A673 (cell line): ENCODE measurements at regions not wholly inside any gene's neighbourhood (a gene's known extent, or its start where the extent isn't known, plus 50 kb on each side); places are given as distances from the start of the nearest gene placed in this dataset.

Experiments used
- BruUV-seq: library from RNA; stranded (reverse); fragments of 400-500 nt; replicated peaks from 2 replicates; lab custom pipeline; 2021; lab: Mats Ljungman, UMichigan
- CTCF ChIA-PET: fragments of 300-600 bp; sonication (Branson Sonifier 250); formaldehyde crosslinking; loops from one replicate; lab custom pipeline; 2022; ENCODE audit warnings: antibody characterized with exemption; lab: Charles Lee
- POLR2A ChIA-PET: fragments of 300-600 bp; sonication (Branson Sonifier 250); formaldehyde crosslinking; loops from one replicate; lab custom pipeline; 2022; ENCODE audit warnings: antibody characterized with exemption; ENCODE audit not compliant: low non-redundant PET; lab: Charles Lee
- DNase-seq: peaks from one replicate; pipeline ENCODE4 v3.0.0-alpha.2; 2015; ENCODE audit warnings: low spot score
- H3K27ac ChIP-seq: fragments of 200-600 bp; sonication (generic); 2 replicates; pipeline ENCODE4 v1.5.1; 2016; ENCODE audit warnings: mixed run types, low read depth, mild to moderate bottlenecking, mixed read lengths, antibody characterized with exemption, low read length; ENCODE audit not compliant: poor library complexity, severe bottlenecking
- H3K27me3 ChIP-seq: fragments of 200-600 bp; sonication (generic); replicated peaks from 2 replicates; pipeline ENCODE4 v1.6.1; 2017; ENCODE audit warnings: mixed run types, low read depth, mild to moderate bottlenecking, mixed read lengths, antibody characterized with exemption, low read length; ENCODE audit not compliant: insufficient read depth, poor library complexity
- H3K36me3 ChIP-seq: fragments of 200-600 bp; sonication (generic); 2 replicates; pipeline ENCODE4 v1.6.1; 2016; ENCODE audit warnings: mixed run types, mild to moderate bottlenecking, mixed read lengths, antibody characterized with exemption, low read length; ENCODE audit not compliant: insufficient read depth, poor library complexity, severe bottlenecking
- H3K4me1 ChIP-seq: fragments of 200-600 bp; sonication (generic); 2 replicates; pipeline ENCODE4 v1.6.1; 2017; ENCODE audit warnings: mixed run types, mild to moderate bottlenecking, mixed read lengths, antibody characterized with exemption, low read length; ENCODE audit not compliant: insufficient read depth, poor library complexity, severe bottlenecking
- H3K4me3 ChIP-seq: fragments of 200-600 bp; sonication (generic); 2 replicates; pipeline ENCODE4 v1.5.1; 2016; ENCODE audit warnings: low read depth, mixed run types, mild to moderate bottlenecking, mixed read lengths, low read length; ENCODE audit not compliant: poor library complexity, severe bottlenecking
- H3K9me3 ChIP-seq: fragments of 200-600 bp; sonication (generic); 2 replicates; pipeline ENCODE4 v1.6.1; 2016; ENCODE audit warnings: mixed run types, low read depth, mild to moderate bottlenecking, mixed read lengths, antibody characterized with exemption, low read length; ENCODE audit not compliant: poor library complexity, severe bottlenecking
- EZH2 ChIP-seq: fragments of 200-600 bp; sonication (generic); IDR thresholded peaks from 2 replicates; pipeline ENCODE4 v1.6.1; 2017; ENCODE audit warnings: borderline replicate concordance, low read depth, mild to moderate bottlenecking, mixed read lengths, antibody characterized with exemption, low read length; ENCODE audit not compliant: poor library complexity, severe bottlenecking
- intact Hi-C: fragments of 100-400 bp; cut with micrococcal nuclease; formaldehyde crosslinking; loops from one replicate; pipeline ENCODE4 v1.10.0; 2022; ENCODE audit not compliant: unreplicated experiment
- TF ChIP-seq, protein P1 (sequence below): fragments of 300-800, 200-600 bp; sonication (generic); conservative IDR thresholded peaks from 2 replicates; pipeline ENCODE4 v1.5.1; 2017; ENCODE audit warnings: low read depth, mild to moderate bottlenecking, antibody characterized with exemption, low read length, moderate library complexity, mixed read lengths

DNA sequence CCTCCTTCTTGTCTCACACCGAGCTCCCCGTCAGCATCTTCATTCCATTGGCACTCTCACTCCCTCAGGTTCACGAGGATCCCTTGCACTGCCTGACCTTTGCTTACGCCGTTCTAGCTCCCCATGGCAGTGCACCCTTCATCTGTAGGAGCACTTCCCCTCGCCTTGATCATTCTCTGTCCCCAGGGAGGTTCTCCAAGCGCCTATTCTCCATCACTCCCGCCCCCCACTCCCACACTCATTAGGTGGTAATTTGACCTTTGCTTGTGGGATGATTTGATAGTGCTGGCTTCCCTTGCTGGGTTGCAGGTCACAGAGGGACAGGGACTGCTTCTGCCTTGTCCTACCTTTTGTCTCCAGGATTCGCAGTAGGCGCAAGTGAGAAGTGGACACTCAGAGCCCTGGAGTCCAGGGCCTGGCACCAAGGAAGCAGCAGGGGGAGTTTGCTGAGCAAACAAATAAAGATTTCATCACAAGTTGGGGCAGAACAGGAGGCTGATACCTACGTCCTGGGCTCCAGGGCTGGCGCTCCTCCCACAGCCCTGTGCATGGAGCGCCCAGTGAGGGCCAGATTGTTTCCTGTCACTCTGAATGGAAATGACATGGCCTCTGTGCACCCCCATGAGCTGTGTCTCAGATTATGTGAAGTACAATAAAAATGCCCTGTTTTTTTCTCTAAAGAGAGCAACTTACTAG, 82.0 kb upstream of the RUNX3 start:
- Histone ChIP-seq H3K27ac (no peak overlapping the region), H3K36me3 (no peaks in the 10 kb centered on the region), H3K4me3 (no peak overlapping the region), H3K9me3 (no peaks in the 10 kb centered on the region), H3K27me3 (no peaks in the 10 kb centered on the region), H3K4me1 (no peaks in the 10 kb centered on the region)
- POLR2A ChIA-PET = no interaction called here
- no peak for TF ChIP-seq EZH2
- TF ChIP-seq, protein P1, sequence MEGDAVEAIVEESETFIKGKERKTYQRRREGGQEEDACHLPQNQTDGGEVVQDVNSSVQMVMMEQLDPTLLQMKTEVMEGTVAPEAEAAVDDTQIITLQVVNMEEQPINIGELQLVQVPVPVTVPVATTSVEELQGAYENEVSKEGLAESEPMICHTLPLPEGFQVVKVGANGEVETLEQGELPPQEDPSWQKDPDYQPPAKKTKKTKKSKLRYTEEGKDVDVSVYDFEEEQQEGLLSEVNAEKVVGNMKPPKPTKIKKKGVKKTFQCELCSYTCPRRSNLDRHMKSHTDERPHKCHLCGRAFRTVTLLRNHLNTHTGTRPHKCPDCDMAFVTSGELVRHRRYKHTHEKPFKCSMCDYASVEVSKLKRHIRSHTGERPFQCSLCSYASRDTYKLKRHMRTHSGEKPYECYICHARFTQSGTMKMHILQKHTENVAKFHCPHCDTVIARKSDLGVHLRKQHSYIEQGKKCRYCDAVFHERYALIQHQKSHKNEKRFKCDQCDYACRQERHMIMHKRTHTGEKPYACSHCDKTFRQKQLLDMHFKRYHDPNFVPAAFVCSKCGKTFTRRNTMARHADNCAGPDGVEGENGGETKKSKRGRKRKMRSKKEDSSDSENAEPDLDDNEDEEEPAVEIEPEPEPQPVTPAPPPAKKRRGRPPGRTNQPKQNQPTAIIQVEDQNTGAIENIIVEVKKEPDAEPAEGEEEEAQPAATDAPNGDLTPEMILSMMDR = no peak
- CTCF ChIA-PET = interaction anchor here (0.5 kb wide), 1 partner anchor 1020 kb away, joined by 4 read pairs; no protein-coding TSS in a partner anchor
- intact Hi-C loops = no loop called here
- DNase-seq = no peak
- BruUV-seq = no TSS peak

DNA sequence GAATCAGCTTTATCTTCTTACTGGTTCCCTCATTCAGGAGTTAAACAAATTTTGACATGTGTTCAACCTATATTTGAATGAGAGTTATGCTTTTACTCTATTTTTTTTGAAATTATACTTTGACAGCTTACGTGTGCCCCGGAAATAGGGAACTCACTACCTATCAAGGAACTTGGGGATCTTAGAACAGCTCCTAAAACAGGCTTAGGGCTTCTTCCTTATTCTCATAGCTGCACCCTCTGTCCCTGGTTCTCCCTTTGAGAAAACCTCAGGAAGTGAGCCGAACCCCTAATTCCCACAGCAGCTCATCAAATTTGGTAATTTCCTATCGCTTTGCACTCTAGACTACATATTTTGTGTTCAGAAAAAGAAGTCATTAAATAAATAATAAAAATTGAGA, 81.2 kb upstream of the RUNX3 start:
- Histone ChIP-seq H3K9me3 (no peaks in the 10 kb centered on the region), H3K4me1 (no peaks in the 10 kb centered on the region), H3K27me3 (no peaks in the 10 kb centered on the region), H3K4me3 (no peak overlapping the region), H3K27ac (no peak overlapping the region), H3K36me3 (no peaks in the 10 kb centered on the region)
- intact Hi-C loops = no loop called here
- TF ChIP-seq, protein P1 = no peak
- TF ChIP-seq EZH2 = no peak
- no peak for DNase-seq
- ChIA-PET POLR2A (no interaction called here), CTCF (interaction anchor here (0.5 kb wide), 1 partner anchor 1019 kb away, joined by 4 read pairs; no protein-coding TSS in a partner anchor)
- no TSS peak for BruUV-seq

DNA sequence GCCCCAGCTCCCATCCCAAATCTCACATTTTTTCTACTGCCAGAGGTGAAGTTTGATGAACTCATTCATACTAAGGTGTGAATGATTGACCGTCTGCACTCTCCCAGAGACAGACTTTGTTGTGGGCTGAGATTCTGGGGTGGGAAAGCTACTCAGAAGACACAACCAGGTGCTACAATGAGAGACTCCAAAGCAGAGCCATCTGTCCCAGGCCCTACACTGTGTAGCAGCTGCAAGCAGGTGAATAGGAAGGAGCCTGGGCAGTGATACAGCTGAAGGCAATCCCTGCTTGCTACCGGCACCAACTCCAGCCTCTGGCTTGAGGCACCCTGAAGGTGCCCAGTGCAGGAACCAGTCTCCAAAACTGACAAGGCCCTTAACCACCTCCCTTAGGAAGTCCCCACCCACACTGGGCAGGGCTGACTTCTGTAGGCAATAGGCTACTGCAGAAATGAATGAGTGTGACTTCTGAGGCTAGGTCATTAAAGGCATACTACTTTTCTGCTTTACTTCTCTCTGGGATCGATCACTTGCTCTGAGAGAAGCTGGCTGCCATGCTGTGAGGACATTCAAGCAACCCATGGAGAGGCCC, 79.7 kb upstream of the RUNX3 start:
- Histone ChIP-seq H3K27ac (no peak overlapping the region), H3K27me3 (no peaks in the 10 kb centered on the region), H3K9me3 (no peaks in the 10 kb centered on the region), H3K4me1 (no peaks in the 10 kb centered on the region), H3K4me3 (no peak overlapping the region), H3K36me3 (no peaks in the 10 kb centered on the region)
- TF ChIP-seq, protein P1 = no peak
- TF ChIP-seq EZH2 = no peak
- intact Hi-C loops = no loop called here
- ChIA-PET CTCF (no interaction called here), POLR2A (no interaction called here)
- BruUV-seq = no TSS peak
- DNase-seq = no peak
